CD8-positive, alpha-beta memory T cell (primary cell): ENCODE measurements at regions not wholly inside any gene's neighbourhood (a gene's known extent, or its start where the extent isn't known, plus 50 kb on each side); places are given as distances from the start of the nearest gene placed in this dataset.

Experiments
- CTCF ChIA-PET: fragments of 350-600 bp; sonication (Branson Sonifier 250); formaldehyde crosslinking; loops from one replicate; lab custom pipeline; 2021; ENCODE audit warnings: antibody characterized with exemption; lab: Charles Lee
- POLR2A ChIA-PET: fragments of 350-600 bp; sonication (Branson Sonifier 250); formaldehyde crosslinking; loops from one replicate; lab custom pipeline; 2021; ENCODE audit warnings: antibody characterized with exemption; lab: Charles Lee
- DNase-seq, 5 donors: peaks; one replicate each; pipeline versions ENCODE4 v3.0.0 to v3.0.0-alpha.2; 2020 to 2022; ENCODE audit warnings: mixed read lengths in 1 of 5
- H3K27ac ChIP-seq: one replicate; pipeline ENCODE4 v1.7.0; 2013; ENCODE audit warnings: low read depth, mild to moderate bottlenecking, low read length, moderate library complexity
- H3K27me3 ChIP-seq: 2 replicates; pipeline ENCODE4 v1.7.0; 2013; ENCODE audit warnings: low read length, mild to moderate bottlenecking; ENCODE audit not compliant: insufficient read depth, poor library complexity, severe bottlenecking
- H3K36me3 ChIP-seq: 2 replicates; pipeline ENCODE4 v1.7.0; 2013; ENCODE audit warnings: mild to moderate bottlenecking, low read length, moderate library complexity; ENCODE audit not compliant: insufficient read depth
- H3K4me1 ChIP-seq: 2 replicates; pipeline ENCODE4 v1.7.0; 2013; ENCODE audit warnings: mild to moderate bottlenecking, low read length, moderate library complexity; ENCODE audit not compliant: insufficient read depth
- H3K4me3 ChIP-seq: 2 replicates; pipeline ENCODE4 v1.7.0; 2013; ENCODE audit warnings: mild to moderate bottlenecking, low read length
- H3K9me3 ChIP-seq: 2 replicates; pipeline ENCODE4 v1.7.0; 2013; ENCODE audit warnings: mild to moderate bottlenecking, low read length
- H3K27ac Mint-ChIP-seq, 8 donors: one replicate each; pipeline ENCODE4 v1.8.0; 2020 to 2021; ENCODE audit warnings: mixed read lengths in 8 of 8, mild to moderate bottlenecking in 6 of 8, inconsistent platforms in 3 of 8, moderate library complexity in 3 of 8
- H3K27me3 Mint-ChIP-seq, 2 donors: one replicate each; pipeline ENCODE4 v1.8.0; 2020 to 2021; ENCODE audit warnings: mixed read lengths in 2 of 2, mild to moderate bottlenecking in 1 of 2, moderate library complexity in 1 of 2
- H3K36me3 Mint-ChIP-seq, 3 donors: one replicate each; pipeline ENCODE4 v1.8.0; 2020 to 2021; ENCODE audit warnings: mixed read lengths in 3 of 3, inconsistent platforms in 1 of 3, mild to moderate bottlenecking in 1 of 3
- H3K4me1 Mint-ChIP-seq, 3 donors: one replicate each; pipeline ENCODE4 v1.8.0; 2020 to 2021; ENCODE audit warnings: mixed read lengths in 3 of 3, inconsistent platforms in 1 of 3, mild to moderate bottlenecking in 1 of 3
- H3K4me3 Mint-ChIP-seq, 7 donors: one replicate each; pipeline ENCODE4 v1.8.0; 2020 to 2021; ENCODE audit warnings: mixed read lengths in 7 of 7, mild to moderate bottlenecking in 6 of 7, moderate library complexity in 4 of 7, inconsistent platforms in 2 of 7
- H3K9me3 Mint-ChIP-seq, 5 donors: one replicate each; pipeline ENCODE4 v1.8.0; 2020 to 2022; ENCODE audit warnings: mixed read lengths in 5 of 5, mild to moderate bottlenecking in 3 of 5, moderate library complexity in 2 of 5, inconsistent platforms in 1 of 5

- H3K27me3 Mint-ChIP-seq, result no peaks in the 10 kb centered on the region
- H3K4me1 ChIP-seq, result no peaks in the 10 kb centered on the region
- no peaks in the 10 kb centered on the region for H3K27me3 ChIP-seq
- no peak overlapping the region for H3K4me3 Mint-ChIP-seq
- CTCF ChIA-PET, result no interaction called here
- DNase-seq, result no peak
- no peaks in the 10 kb centered on the region for H3K36me3 Mint-ChIP-seq
- H3K9me3 Mint-ChIP-seq, result peaks cover 0 to 3% (median 0%) of the 10 kb centered on the region in 5 donors
- H3K4me1 Mint-ChIP-seq, result no peaks in the 10 kb centered on the region
- POLR2A ChIA-PET, result no interaction called here
- no peaks in the 10 kb centered on the region for H3K36me3 ChIP-seq
- no peak overlapping the region for H3K4me3 ChIP-seq
- no peaks in the 10 kb centered on the region for H3K9me3 ChIP-seq
- no peak overlapping the region for H3K27ac ChIP-seq
- H3K27ac Mint-ChIP-seq, result no peak overlapping the region
These were observed 416.4 kb downstream of the TCERG1L start for GRCh38 chr10:130895161-130895560.

GRCh38 chr10:130897815-130898214 lies 413.7 kb downstream of the TCERG1L start:
- H3K27ac Mint-ChIP-seq, result no peak overlapping the region
- H3K36me3 ChIP-seq, result no peaks in the 10 kb centered on the region
- H3K9me3 Mint-ChIP-seq, result peaks cover 0 to 3% (median 0%) of the 10 kb centered on the region in 5 donors
- H3K4me3 ChIP-seq, result no peak overlapping the region
- H3K4me3 Mint-ChIP-seq, result no peak overlapping the region
- ChIA-PET CTCF (no interaction called here), POLR2A (no interaction called here)
- no peaks in the 10 kb centered on the region for H3K4me1 Mint-ChIP-seq
- DNase-seq, result no peak
- no peaks in the 10 kb centered on the region for H3K4me1 ChIP-seq
- H3K27me3 Mint-ChIP-seq, result no peaks in the 10 kb centered on the region
- no peaks in the 10 kb centered on the region for H3K36me3 Mint-ChIP-seq
- H3K9me3 ChIP-seq, result no peaks in the 10 kb centered on the region
- no peak overlapping the region for H3K27ac ChIP-seq
- H3K27me3 ChIP-seq, result no peaks in the 10 kb centered on the region

GRCh38 chr10:130898381-130898780 lies 413.1 kb downstream of the TCERG1L start:
- DNase-seq, result no peak
- Mint-ChIP-seq H3K27ac (no peak overlapping the region), H3K9me3 (peaks cover 0 to 3% (median 0%) of the 10 kb centered on the region in 5 donors), H3K36me3 (no peaks in the 10 kb centered on the region), H3K4me3 (no peak overlapping the region), H3K27me3 (no peaks in the 10 kb centered on the region), H3K4me1 (no peaks in the 10 kb centered on the region)
- no peaks in the 10 kb centered on the region for H3K4me1 ChIP-seq
- ChIA-PET POLR2A (no interaction called here), CTCF (no interaction called here)
- no peaks in the 10 kb centered on the region for H3K9me3 ChIP-seq
- no peak overlapping the region for H3K4me3 ChIP-seq
- H3K27ac ChIP-seq, result no peak overlapping the region
- no peaks in the 10 kb centered on the region for H3K36me3 ChIP-seq
- H3K27me3 ChIP-seq, result no peaks in the 10 kb centered on the region

GRCh38 chr10:130899856-130900255 lies 411.7 kb downstream of the TCERG1L start:
- Histone ChIP-seq H3K9me3 (no peaks in the 10 kb centered on the region), H3K4me1 (no peaks in the 10 kb centered on the region), H3K4me3 (no peak overlapping the region), H3K36me3 (no peaks in the 10 kb centered on the region), H3K27ac (no peak overlapping the region), H3K27me3 (no peaks in the 10 kb centered on the region)
- Mint-ChIP-seq H3K9me3 (peaks cover 0 to 3% (median 0%) of the 10 kb centered on the region in 5 donors), H3K36me3 (no peaks in the 10 kb centered on the region), H3K4me1 (no peaks in the 10 kb centered on the region), H3K4me3 (no peak overlapping the region), H3K27me3 (no peaks in the 10 kb centered on the region), H3K27ac (no peak overlapping the region)
- DNase-seq, result no peak
- ChIA-PET POLR2A (no interaction called here), CTCF (no interaction called here)

GRCh38 chr10:130900441-130901160 lies 410.9 kb downstream of the TCERG1L start:
- H3K9me3 Mint-ChIP-seq, result peaks cover 0 to 3% (median 0%) of the 10 kb centered on the region in 5 donors
- H3K4me3 Mint-ChIP-seq, result no peak overlapping the region
- Histone ChIP-seq H3K27me3 (no peaks in the 10 kb centered on the region), H3K36me3 (no peaks in the 10 kb centered on the region), H3K4me3 (no peak overlapping the region), H3K27ac (no peak overlapping the region), H3K4me1 (no peaks in the 10 kb centered on the region), H3K9me3 (no peaks in the 10 kb centered on the region)
- CTCF ChIA-PET, result no interaction called here
- no peak for DNase-seq
- POLR2A ChIA-PET, result no interaction called here
- no peaks in the 10 kb centered on the region for H3K36me3 Mint-ChIP-seq
- H3K27me3 Mint-ChIP-seq, result no peaks in the 10 kb centered on the region
- H3K4me1 Mint-ChIP-seq, result no peaks in the 10 kb centered on the region
- H3K27ac Mint-ChIP-seq, result no peak overlapping the region

- H3K4me1 Mint-ChIP-seq, result no peaks in the 10 kb centered on the region
- H3K4me1 ChIP-seq, result no peaks in the 10 kb centered on the region
- no peaks in the 10 kb centered on the region for H3K36me3 Mint-ChIP-seq
- no peaks in the 10 kb centered on the region for H3K27me3 Mint-ChIP-seq
- no peaks in the 10 kb centered on the region for H3K9me3 ChIP-seq
- H3K4me3 Mint-ChIP-seq, result no peak overlapping the region
- CTCF ChIA-PET, result no interaction called here
- no peaks in the 10 kb centered on the region for H3K27me3 ChIP-seq
- no peak overlapping the region for H3K4me3 ChIP-seq
- H3K9me3 Mint-ChIP-seq, result peaks cover 0 to 4% (median 0%) of the 10 kb centered on the region in 5 donors
- POLR2A ChIA-PET, result interaction anchor here (0.6 kb wide), 1 partner anchor 904 kb away, joined by 3 read pairs; no protein-coding TSS in a partner anchor
- no peak for DNase-seq
- H3K36me3 ChIP-seq, result no peaks in the 10 kb centered on the region
- H3K27ac ChIP-seq, result no peak overlapping the region
- H3K27ac Mint-ChIP-seq, result no peak overlapping the region
These were observed 410.0 kb downstream of the TCERG1L start for GRCh38 chr10:130901311-130902165.

GRCh38 chr10:130902471-130902870 lies 409.1 kb downstream of the TCERG1L start:
- POLR2A ChIA-PET, result no interaction called here
- Histone ChIP-seq H3K27ac (no peak overlapping the region), H3K36me3 (no peaks in the 10 kb centered on the region), H3K4me3 (no peak overlapping the region), H3K9me3 (no peaks in the 10 kb centered on the region), H3K4me1 (no peaks in the 10 kb centered on the region), H3K27me3 (no peaks in the 10 kb centered on the region)
- CTCF ChIA-PET, result no interaction called here
- Mint-ChIP-seq H3K27me3 (no peaks in the 10 kb centered on the region), H3K4me3 (no peak overlapping the region), H3K27ac (no peak overlapping the region), H3K4me1 (no peaks in the 10 kb centered on the region), H3K9me3 (peaks cover 0 to 4% (median 0%) of the 10 kb centered on the region in 5 donors), H3K36me3 (no peaks in the 10 kb centered on the region)
- DNase-seq, result no peak

GRCh38 chr10:130902929-130903328 lies 408.6 kb downstream of the TCERG1L start:
- no peak overlapping the region for H3K27ac ChIP-seq
- no peaks in the 10 kb centered on the region for H3K4me1 ChIP-seq
- no peaks in the 10 kb centered on the region for H3K27me3 Mint-ChIP-seq
- H3K9me3 ChIP-seq, result no peaks in the 10 kb centered on the region
- H3K9me3 Mint-ChIP-seq, result peaks cover 0 to 4% (median 0%) of the 10 kb centered on the region in 5 donors
- H3K36me3 ChIP-seq, result no peaks in the 10 kb centered on the region
- H3K4me3 ChIP-seq, result no peak overlapping the region
- POLR2A ChIA-PET, result no interaction called here
- no peaks in the 10 kb centered on the region for H3K4me1 Mint-ChIP-seq
- H3K27ac Mint-ChIP-seq, result no peak overlapping the region
- H3K27me3 ChIP-seq, result no peaks in the 10 kb centered on the region
- no peak overlapping the region for H3K4me3 Mint-ChIP-seq
- H3K36me3 Mint-ChIP-seq, result no peaks in the 10 kb centered on the region
- DNase-seq, result no peak
- CTCF ChIA-PET, result no interaction called here
